ENCODE measurements at regions not wholly inside any gene's neighbourhood (a gene's known extent, or its start where the extent isn't known, plus 50 kb on each side); places are given as distances from the start of the nearest gene placed in this dataset.

- no peak for DNase-seq (ENCODE audit: low spot score in 2 of 2)
- no peaks in the 10 kb centered on the region for H3K4me1 ChIP-seq
- 85% methylated on average over 6 of the region's 6 CpGs for WGBS
- TF ChIP-seq EP300 (IDR thresholded peaks at IDR 0.05) (no peak), CTCF (IDR thresholded peaks at IDR 0.05) (no peak), POLR2A (IDR thresholded peaks at IDR 0.05) (no peak), POLR2AphosphoS5 (IDR thresholded peaks at IDR 0.05) (no peak)
- H3K27me3 ChIP-seq = no peaks in the 10 kb centered on the region
- no peak overlapping the region for H3K4me3 ChIP-seq
- no peaks in the 10 kb centered on the region for H3K36me3 ChIP-seq
- no peak overlapping the region for H3K27ac ChIP-seq
- no peaks in the 10 kb centered on the region for H3K9me3 ChIP-seq
Measured at GRCh38 chr14:76708028-76708427, 53.2 kb upstream of the VASH1 start.

- DNase-seq (ENCODE audit: low spot score in 2 of 2) = no peak
- Histone ChIP-seq H3K4me1 (no peaks in the 10 kb centered on the region), H3K27me3 (no peaks in the 10 kb centered on the region), H3K9me3 (no peaks in the 10 kb centered on the region), H3K36me3 (no peaks in the 10 kb centered on the region), H3K4me3 (no peak overlapping the region), H3K27ac (no peak overlapping the region)
- TF ChIP-seq POLR2A (IDR thresholded peaks at IDR 0.05) = no peak
- no peak for TF ChIP-seq CTCF (IDR thresholded peaks at IDR 0.05)
- TF ChIP-seq POLR2AphosphoS5 (IDR thresholded peaks at IDR 0.05) = no peak
- no peak for TF ChIP-seq EP300 (IDR thresholded peaks at IDR 0.05)
- 65% methylated on average over 8 of the region's 8 CpGs for WGBS
Measured at GRCh38 chr14:76708771-76709170, 52.5 kb upstream of the VASH1 start.

- no peaks in the 10 kb centered on the region for H3K4me1 ChIP-seq
- no peaks in the 10 kb centered on the region for H3K36me3 ChIP-seq
- H3K4me3 ChIP-seq = no peak overlapping the region
- no peak for DNase-seq (ENCODE audit: low spot score in 2 of 2)
- H3K27ac ChIP-seq = no peak overlapping the region
- TF ChIP-seq EP300 (IDR thresholded peaks at IDR 0.05) = no peak
- TF ChIP-seq CTCF (IDR thresholded peaks at IDR 0.05) = peak; percentile 47 to 82
- WGBS = 28% methylated on average over 13 of the region's 13 CpGs
- no peaks in the 10 kb centered on the region for H3K27me3 ChIP-seq
- no peaks in the 10 kb centered on the region for H3K9me3 ChIP-seq
Measured at GRCh38 chr14:76710056-76711010, 50.9 kb upstream of the VASH1 start.

Measured in suprapubic skin (tissue), 4 donors.